ENCODE measurements at regions not wholly inside any gene's neighbourhood (a gene's known extent, or its start where the extent isn't known, plus 50 kb on each side); places are given as distances from the start of the nearest gene placed in this dataset.

DNA sequence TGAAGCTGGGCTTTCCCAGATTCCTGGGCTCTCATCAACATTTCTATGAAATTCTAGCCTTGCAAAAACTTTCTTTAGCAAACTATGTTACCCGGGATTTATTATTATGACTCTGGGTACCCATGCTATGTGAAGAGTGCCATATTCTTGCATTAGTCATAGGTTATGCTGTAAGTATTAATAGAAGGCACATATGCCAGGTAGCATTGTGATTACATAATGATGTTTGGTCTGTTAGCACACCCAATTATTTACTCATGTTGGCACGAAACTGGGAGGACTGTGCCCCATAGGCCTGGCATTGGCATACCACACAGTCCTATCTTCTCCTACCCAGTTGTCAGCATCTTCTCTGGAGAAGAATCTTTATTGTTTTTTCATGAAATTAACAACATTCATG is 171.0 kb downstream of the SLC4A3 start:
- Histone ChIP-seq H3K27me3 (ENCODE audit: control insufficient read depth in 1 of 2, insufficient read depth in 2 of 2, low read length in 2 of 2) (no peaks in the 10 kb centered on the region), H3K36me3 (ENCODE audit: insufficient read depth, low read length) (no peaks in the 10 kb centered on the region), H3K4me3 (ENCODE audit: low read length) (no peak overlapping the region), H3K9me3 (ENCODE audit: control insufficient read depth in 1 of 2, insufficient read depth in 1 of 2, low read length in 2 of 2) (peaks cover 0 to 3% of the 10 kb centered on the region in 2 experiments), H3K27ac (ENCODE audit: low read depth in 1 of 2, low read length in 2 of 2) (no peak overlapping the region), H3K4me1 (ENCODE audit: insufficient read depth, low read length) (no peaks in the 10 kb centered on the region)
- Mint-ChIP-seq H3K9me3 (peaks cover 5% of the 10 kb centered on the region), H3K27ac (no peak overlapping the region), H3K27me3 (peaks cover 14% of the 10 kb centered on the region), H3K36me3 (ENCODE audit: low read depth) (no peaks in the 10 kb centered on the region), H3K4me1 (ENCODE audit: low read depth) (no peaks in the 10 kb centered on the region), H3K4me3 (no peak overlapping the region)
- DNase-seq (no peak), ATAC-seq (ENCODE audit: poor library complexity) (no peak)
- intact Hi-C loops (cut with DNase I, micrococcal nuclease): no loop called here
- POLR2A ChIA-PET: no interaction called here
- TF ChIP-seq, protein P1, sequence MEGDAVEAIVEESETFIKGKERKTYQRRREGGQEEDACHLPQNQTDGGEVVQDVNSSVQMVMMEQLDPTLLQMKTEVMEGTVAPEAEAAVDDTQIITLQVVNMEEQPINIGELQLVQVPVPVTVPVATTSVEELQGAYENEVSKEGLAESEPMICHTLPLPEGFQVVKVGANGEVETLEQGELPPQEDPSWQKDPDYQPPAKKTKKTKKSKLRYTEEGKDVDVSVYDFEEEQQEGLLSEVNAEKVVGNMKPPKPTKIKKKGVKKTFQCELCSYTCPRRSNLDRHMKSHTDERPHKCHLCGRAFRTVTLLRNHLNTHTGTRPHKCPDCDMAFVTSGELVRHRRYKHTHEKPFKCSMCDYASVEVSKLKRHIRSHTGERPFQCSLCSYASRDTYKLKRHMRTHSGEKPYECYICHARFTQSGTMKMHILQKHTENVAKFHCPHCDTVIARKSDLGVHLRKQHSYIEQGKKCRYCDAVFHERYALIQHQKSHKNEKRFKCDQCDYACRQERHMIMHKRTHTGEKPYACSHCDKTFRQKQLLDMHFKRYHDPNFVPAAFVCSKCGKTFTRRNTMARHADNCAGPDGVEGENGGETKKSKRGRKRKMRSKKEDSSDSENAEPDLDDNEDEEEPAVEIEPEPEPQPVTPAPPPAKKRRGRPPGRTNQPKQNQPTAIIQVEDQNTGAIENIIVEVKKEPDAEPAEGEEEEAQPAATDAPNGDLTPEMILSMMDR (IDR thresholded peaks at IDR 0.05): no peak
- CTCF ChIA-PET: no interaction called here

DNA sequence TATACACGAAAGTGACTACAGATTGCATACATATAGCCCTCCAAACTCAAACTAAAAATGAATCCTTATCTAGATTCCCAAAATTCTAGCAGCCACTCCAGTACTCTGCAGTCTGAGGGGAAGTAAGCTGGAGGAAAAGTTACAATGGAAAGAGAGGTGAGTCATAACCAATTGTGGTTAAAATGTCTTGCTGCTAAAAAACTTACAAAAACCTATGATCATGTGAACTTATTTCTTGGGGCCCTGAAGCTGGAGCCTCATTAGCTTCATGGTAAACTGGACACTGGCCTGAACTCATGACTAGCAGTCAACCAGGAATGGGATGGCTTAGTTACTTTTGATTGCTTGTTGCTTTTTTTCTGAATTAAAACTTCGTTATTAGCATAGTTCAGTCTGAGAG is 175.9 kb downstream of the SLC4A3 start:
- Mint-ChIP-seq H3K4me1 (ENCODE audit: low read depth) (no peaks in the 10 kb centered on the region), H3K27ac (no peak overlapping the region), H3K36me3 (ENCODE audit: low read depth) (no peaks in the 10 kb centered on the region), H3K27me3 (peaks cover 8% of the 10 kb centered on the region), H3K4me3 (no peak overlapping the region), H3K9me3 (peaks cover 7% of the 10 kb centered on the region)
- POLR2A ChIA-PET: no interaction called here
- H3K9me3 ChIP-seq (ENCODE audit: control insufficient read depth in 1 of 2, insufficient read depth in 1 of 2, low read length in 2 of 2): peaks cover 0 to 3% of the 10 kb centered on the region in 2 experiments
- CTCF ChIA-PET: no interaction called here
- intact Hi-C loops (cut with DNase I, micrococcal nuclease): no loop called here
- H3K4me1 ChIP-seq (ENCODE audit: insufficient read depth, low read length): no peaks in the 10 kb centered on the region
- H3K27me3 ChIP-seq (ENCODE audit: control insufficient read depth in 1 of 2, insufficient read depth in 2 of 2, low read length in 2 of 2): no peaks in the 10 kb centered on the region
- no peak overlapping the region for H3K27ac ChIP-seq (ENCODE audit: low read depth in 1 of 2, low read length in 2 of 2)
- no peak overlapping the region for H3K4me3 ChIP-seq (ENCODE audit: low read length)
- TF ChIP-seq, protein P1 (IDR thresholded peaks at IDR 0.05): no peak
- DNase-seq (no peak), ATAC-seq (ENCODE audit: poor library complexity) (no peak)
- no peaks in the 10 kb centered on the region for H3K36me3 ChIP-seq (ENCODE audit: insufficient read depth, low read length)

DNA sequence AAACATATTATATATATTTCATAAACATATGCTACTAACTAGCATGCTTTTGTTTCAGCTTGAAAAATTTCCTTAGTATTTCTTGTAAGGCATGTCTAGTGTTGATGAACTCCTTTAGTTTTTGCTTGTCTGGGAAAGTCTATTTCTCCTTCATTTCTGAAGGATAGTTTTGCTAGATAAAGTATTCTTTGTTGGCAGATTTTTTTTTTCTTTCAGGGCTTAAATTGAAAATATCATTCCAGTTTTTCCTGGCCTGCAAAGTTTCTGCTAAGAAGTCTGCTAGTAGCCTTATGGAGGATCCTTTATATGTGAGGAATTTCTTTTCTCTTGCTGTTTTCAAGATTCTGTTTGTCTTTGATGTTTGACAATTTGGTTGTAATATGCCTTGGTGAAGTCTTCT is 183.5 kb downstream of the SLC4A3 start:
- H3K9me3 ChIP-seq (ENCODE audit: control insufficient read depth in 1 of 2, insufficient read depth in 1 of 2, low read length in 2 of 2): peaks cover 0 to 12% of the 10 kb centered on the region in 2 experiments
- H3K36me3 Mint-ChIP-seq (ENCODE audit: low read depth): no peaks in the 10 kb centered on the region
- no peak overlapping the region for H3K27ac Mint-ChIP-seq
- no peaks in the 10 kb centered on the region for H3K4me1 Mint-ChIP-seq (ENCODE audit: low read depth)
- no peak overlapping the region for H3K4me3 Mint-ChIP-seq
- POLR2A ChIA-PET: no interaction called here
- CTCF ChIA-PET: interaction anchor here (1.3 kb wide), 1 partner anchor 12 kb away, joined by 3 read pairs; no protein-coding TSS in a partner anchor
- no peak for ATAC-seq (ENCODE audit: poor library complexity)
- no peak for DNase-seq
- no peak overlapping the region for H3K27ac ChIP-seq (ENCODE audit: low read depth in 1 of 2, low read length in 2 of 2)
- peaks cover 4% of the 10 kb centered on the region for H3K9me3 Mint-ChIP-seq
- no peak overlapping the region for H3K4me3 ChIP-seq (ENCODE audit: low read length)
- H3K4me1 ChIP-seq (ENCODE audit: insufficient read depth, low read length): no peaks in the 10 kb centered on the region
- no peaks in the 10 kb centered on the region for H3K27me3 ChIP-seq (ENCODE audit: control insufficient read depth in 1 of 2, insufficient read depth in 2 of 2, low read length in 2 of 2)
- TF ChIP-seq, protein P1 (IDR thresholded peaks at IDR 0.05): no peak
- no peaks in the 10 kb centered on the region for H3K27me3 Mint-ChIP-seq
- H3K36me3 ChIP-seq (ENCODE audit: insufficient read depth, low read length): no peaks in the 10 kb centered on the region
- intact Hi-C loops (cut with DNase I, micrococcal nuclease): no loop called here
